Glomerular visceral epithelial cell (primary cell): ENCODE measurements at regions not wholly inside any gene's neighbourhood (a gene's known extent, or its start where the extent isn't known, plus 50 kb on each side); places are given as distances from the start of the nearest gene placed in this dataset.
"Not testable (repeated sequence)": the region's sequence is repeated elsewhere in the genome, so short reads cannot be mapped to it uniquely, and the experiment has no call there.

Source experiments
- DNase-seq: peaks from one replicate; pipeline ENCODE4 v3.0.0-alpha.2; 2016; ENCODE audit errors: extremely low spot score

- DNase-seq, result no peak
Measured at GRCh38 chr3:180417241-180417640, 184.7 kb upstream of the TTC14 start.

- no peak for DNase-seq
Measured at GRCh38 chr3:180420016-180420415, 181.9 kb upstream of the TTC14 start.

GRCh38 chr3:180420804-180421203 is 181.2 kb upstream of the TTC14 start:
- DNase-seq, result no peak

- no peak for DNase-seq
Measured at GRCh38 chr3:180421221-180421620, 180.7 kb upstream of the TTC14 start.

GRCh38 chr3:180421721-180422120 is 180.2 kb upstream of the TTC14 start:
- DNase-seq, result no peak

- not testable (repeated sequence) for DNase-seq
Measured at GRCh38 chr3:180424305-180424704, 177.7 kb upstream of the TTC14 start.

- DNase-seq, result no peak
Measured at GRCh38 chr3:180430896-180431295, 171.1 kb upstream of the TTC14 start.

GRCh38 chr3:180433152-180433551 is 168.8 kb upstream of the TTC14 start:
- DNase-seq, result peak; percentile 16

GRCh38 chr3:180447136-180447535 is 154.8 kb upstream of the TTC14 start:
- DNase-seq, result no peak

GRCh38 chr3:180448407-180448806 is 153.6 kb upstream of the TTC14 start:
- DNase-seq, result not testable (repeated sequence)

- DNase-seq, result no peak
Measured at GRCh38 chr3:180457225-180457624, 144.7 kb upstream of the TTC14 start.

GRCh38 chr3:180466401-180467011 is 135.5 kb upstream of the TTC14 start:
- DNase-seq, result no peak

GRCh38 chr3:180467177-180467576 is 134.8 kb upstream of the TTC14 start:
- no peak for DNase-seq

GRCh38 chr3:180469149-180469548 is 132.8 kb upstream of the TTC14 start:
- no peak for DNase-seq

GRCh38 chr3:180478695-180479094 is 123.3 kb upstream of the TTC14 start:
- DNase-seq, result no peak

- DNase-seq, result no peak
Measured at GRCh38 chr3:180492047-180492446, 109.9 kb upstream of the TTC14 start.

GRCh38 chr3:180496995-180497394 is 105.0 kb upstream of the TTC14 start:
- no peak for DNase-seq

- no peak for DNase-seq
Measured at GRCh38 chr3:180516368-180516767, 85.6 kb upstream of the TTC14 start.

GRCh38 chr3:180523040-180523439 is 78.9 kb upstream of the TTC14 start:
- no peak for DNase-seq

GRCh38 chr3:180528843-180529242 is 73.1 kb upstream of the TTC14 start:
- no peak for DNase-seq

- DNase-seq, result no peak
Measured at GRCh38 chr3:180529778-180530177, 72.2 kb upstream of the TTC14 start.

- DNase-seq, result no peak
Measured at GRCh38 chr3:180530276-180530675, 71.7 kb upstream of the TTC14 start.

- DNase-seq, result no peak
Measured at GRCh38 chr3:180531303-180532278, 70.4 kb upstream of the TTC14 start.
